ENCODE measurements at regions not wholly inside any gene's neighbourhood (a gene's known extent, or its start where the extent isn't known, plus 50 kb on each side); places are given as distances from the start of the nearest gene placed in this dataset.

DNA sequence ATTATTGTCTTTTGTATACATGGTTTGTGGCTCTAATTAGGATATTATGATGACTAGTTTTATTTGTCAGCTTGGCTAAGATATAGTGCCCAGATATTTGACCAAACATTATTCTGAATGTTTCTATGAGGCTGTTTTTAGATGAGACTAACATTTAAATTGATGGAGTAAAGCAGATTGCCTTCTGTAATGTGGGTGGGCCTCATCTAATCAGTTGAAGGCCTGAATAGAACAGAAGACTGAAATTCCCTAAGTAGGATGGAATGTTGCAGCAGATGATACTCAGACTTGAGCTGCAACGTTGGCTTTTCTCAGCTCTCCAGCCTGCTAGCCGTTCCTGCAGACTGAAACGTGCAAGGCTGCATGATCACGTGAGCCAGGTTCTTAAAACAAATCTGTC is 546.5 kb downstream of the EDEM1 start:
- no peaks in the 10 kb centered on the region for H3K9me3 ChIP-seq (replicated peaks in 1 of 2; ENCODE audit: control insufficient read depth in 1 of 2, insufficient read depth in 1 of 2, low read length in 2 of 2)
- no peak overlapping the region for H3K9ac ChIP-seq (ENCODE audit: insufficient read depth, low read length, poor library complexity, severe bottlenecking)
- TF ChIP-seq, protein P1, sequence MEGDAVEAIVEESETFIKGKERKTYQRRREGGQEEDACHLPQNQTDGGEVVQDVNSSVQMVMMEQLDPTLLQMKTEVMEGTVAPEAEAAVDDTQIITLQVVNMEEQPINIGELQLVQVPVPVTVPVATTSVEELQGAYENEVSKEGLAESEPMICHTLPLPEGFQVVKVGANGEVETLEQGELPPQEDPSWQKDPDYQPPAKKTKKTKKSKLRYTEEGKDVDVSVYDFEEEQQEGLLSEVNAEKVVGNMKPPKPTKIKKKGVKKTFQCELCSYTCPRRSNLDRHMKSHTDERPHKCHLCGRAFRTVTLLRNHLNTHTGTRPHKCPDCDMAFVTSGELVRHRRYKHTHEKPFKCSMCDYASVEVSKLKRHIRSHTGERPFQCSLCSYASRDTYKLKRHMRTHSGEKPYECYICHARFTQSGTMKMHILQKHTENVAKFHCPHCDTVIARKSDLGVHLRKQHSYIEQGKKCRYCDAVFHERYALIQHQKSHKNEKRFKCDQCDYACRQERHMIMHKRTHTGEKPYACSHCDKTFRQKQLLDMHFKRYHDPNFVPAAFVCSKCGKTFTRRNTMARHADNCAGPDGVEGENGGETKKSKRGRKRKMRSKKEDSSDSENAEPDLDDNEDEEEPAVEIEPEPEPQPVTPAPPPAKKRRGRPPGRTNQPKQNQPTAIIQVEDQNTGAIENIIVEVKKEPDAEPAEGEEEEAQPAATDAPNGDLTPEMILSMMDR (IDR thresholded peaks at IDR 0.05) = no peak
- no peak overlapping the region for H3K27ac ChIP-seq (ENCODE audit: low read depth in 1 of 2, low read length in 2 of 2)
- peaks cover 0 to 1% (median 0%) of the 10 kb centered on the region in 7 donors for H3K9me3 Mint-ChIP-seq
- intact Hi-C loops (cut with micrococcal nuclease) = loop anchor here in 1 of 2 donors (10.0 kb wide), 2 partner anchors 309 to 429 kb away; no protein-coding TSS in a partner anchor
- 97% methylated on average over 4 of the region's 4 CpGs for WGBS (ENCODE audit: insufficient coverage)
- DNase-seq = no peak
- peak overlapping the region in 1 of 7 donors; percentile 48 for H3K27ac Mint-ChIP-seq
- no peak overlapping the region for H3K4me3 ChIP-seq (replicated peaks in 1 of 3; ENCODE audit: low read depth in 2 of 3, low read length in 3 of 3)
- H4K20me1 ChIP-seq (ENCODE audit: insufficient read depth, low read length) = no peaks in the 10 kb centered on the region
- no peak overlapping the region for H2AFZ ChIP-seq (ENCODE audit: insufficient read depth, low read depth, low read length, poor library complexity, severe bottlenecking)
- no peaks in the 10 kb centered on the region for H3K27me3 ChIP-seq (ENCODE audit: control insufficient read depth in 2 of 2, insufficient read depth in 2 of 2, low read length in 2 of 2)
- no peak overlapping the region for H3K4me3 Mint-ChIP-seq
- no peaks in the 10 kb centered on the region for H3K27me3 Mint-ChIP-seq (ENCODE audit: low read depth in 3 of 3)
- H3K4me1 ChIP-seq (ENCODE audit: control insufficient read depth in 1 of 2, insufficient read depth in 2 of 2, low read length in 2 of 2) = peaks cover 0 to 4% of the 10 kb centered on the region in 2 donors
- H3K4me2 ChIP-seq (replicated peaks; ENCODE audit: extremely low read depth, low read length, poor library complexity, severe bottlenecking) = no peak overlapping the region
- H3K36me3 Mint-ChIP-seq = no peaks in the 10 kb centered on the region
- H3K79me2 ChIP-seq (ENCODE audit: insufficient read depth, low read length) = no peaks in the 10 kb centered on the region
- H3K36me3 ChIP-seq (replicated peaks in 1 of 2; ENCODE audit: control insufficient read depth in 1 of 2, insufficient read depth in 2 of 2, low read length in 2 of 2) = no peaks in the 10 kb centered on the region
- H3K4me1 Mint-ChIP-seq = peaks cover 5% of the 10 kb centered on the region

DNA sequence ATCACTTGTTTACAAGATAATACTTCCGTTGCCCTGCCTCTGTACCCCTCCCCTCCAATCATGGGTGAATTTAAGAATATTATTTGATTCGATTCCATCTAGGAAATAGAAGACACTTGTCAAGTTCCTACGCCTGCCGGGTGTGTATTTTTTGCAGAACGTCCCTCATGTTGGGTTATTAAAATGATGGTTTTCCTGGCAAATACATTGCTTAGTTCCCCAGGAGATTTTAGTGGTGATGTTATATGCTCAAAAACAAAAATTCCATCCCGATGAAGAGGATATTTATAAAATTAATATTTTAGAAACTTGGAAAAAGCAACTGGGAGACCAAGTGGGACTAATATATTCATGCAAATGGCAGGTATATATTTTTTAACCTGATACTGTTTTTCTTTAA is 548.4 kb downstream of the EDEM1 start:
- Histone ChIP-seq H3K4me3 (replicated peaks in 1 of 3; ENCODE audit: low read depth in 2 of 3, low read length in 3 of 3) (no peak overlapping the region), H2AFZ (ENCODE audit: insufficient read depth, low read depth, low read length, poor library complexity, severe bottlenecking) (no peak overlapping the region), H3K4me1 (ENCODE audit: control insufficient read depth in 1 of 2, insufficient read depth in 2 of 2, low read length in 2 of 2) (peaks cover 0 to 4% of the 10 kb centered on the region in 2 donors), H3K27me3 (ENCODE audit: control insufficient read depth in 2 of 2, insufficient read depth in 2 of 2, low read length in 2 of 2) (no peaks in the 10 kb centered on the region), H3K27ac (ENCODE audit: low read depth in 1 of 2, low read length in 2 of 2) (no peak overlapping the region), H3K36me3 (replicated peaks in 1 of 2; ENCODE audit: control insufficient read depth in 1 of 2, insufficient read depth in 2 of 2, low read length in 2 of 2) (no peaks in the 10 kb centered on the region), H3K9me3 (replicated peaks in 1 of 2; ENCODE audit: control insufficient read depth in 1 of 2, insufficient read depth in 1 of 2, low read length in 2 of 2) (no peaks in the 10 kb centered on the region), H3K9ac (ENCODE audit: insufficient read depth, low read length, poor library complexity, severe bottlenecking) (no peak overlapping the region), H3K79me2 (ENCODE audit: insufficient read depth, low read length) (no peaks in the 10 kb centered on the region), H4K20me1 (ENCODE audit: insufficient read depth, low read length) (no peaks in the 10 kb centered on the region), H3K4me2 (replicated peaks; ENCODE audit: extremely low read depth, low read length, poor library complexity, severe bottlenecking) (no peak overlapping the region)
- intact Hi-C loops (cut with micrococcal nuclease) = loop anchor here in 1 of 2 donors (10.0 kb wide), 2 partner anchors 311 to 431 kb away; no protein-coding TSS in a partner anchor
- 100% methylated on average over 3 of the region's 6 CpGs for WGBS (ENCODE audit: insufficient coverage)
- Mint-ChIP-seq H3K4me3 (no peak overlapping the region), H3K9me3 (peaks cover 0 to 1% (median 0%) of the 10 kb centered on the region in 7 donors), H3K27ac (no peak overlapping the region), H3K4me1 (peaks cover 7% of the 10 kb centered on the region), H3K27me3 (ENCODE audit: low read depth in 3 of 3) (no peaks in the 10 kb centered on the region), H3K36me3 (no peaks in the 10 kb centered on the region)
- TF ChIP-seq, protein P1 (IDR thresholded peaks at IDR 0.05) = no peak
- DNase-seq = no peak
